DMS79 (cell line): ENCODE measurements at regions not wholly inside any gene's neighbourhood (a gene's known extent, or its start where the extent isn't known, plus 50 kb on each side); places are given as distances from the start of the nearest gene placed in this dataset.
"Not testable (repeated sequence)": the region's sequence is repeated elsewhere in the genome, so short reads cannot be mapped to it uniquely, and the experiment has no call there.

Experiments used
- DNase-seq: peaks from one replicate; lab custom pipeline; 2025; lab: John Stamatoyannopoulos, UW

GRCh38 chr12:111248236-111249017, 120.5 kb downstream of the PHETA1 start:
- no peak for DNase-seq

GRCh38 chr12:111247083-111247783, 121.7 kb downstream of the PHETA1 start:
- DNase-seq: no peak

DNA sequence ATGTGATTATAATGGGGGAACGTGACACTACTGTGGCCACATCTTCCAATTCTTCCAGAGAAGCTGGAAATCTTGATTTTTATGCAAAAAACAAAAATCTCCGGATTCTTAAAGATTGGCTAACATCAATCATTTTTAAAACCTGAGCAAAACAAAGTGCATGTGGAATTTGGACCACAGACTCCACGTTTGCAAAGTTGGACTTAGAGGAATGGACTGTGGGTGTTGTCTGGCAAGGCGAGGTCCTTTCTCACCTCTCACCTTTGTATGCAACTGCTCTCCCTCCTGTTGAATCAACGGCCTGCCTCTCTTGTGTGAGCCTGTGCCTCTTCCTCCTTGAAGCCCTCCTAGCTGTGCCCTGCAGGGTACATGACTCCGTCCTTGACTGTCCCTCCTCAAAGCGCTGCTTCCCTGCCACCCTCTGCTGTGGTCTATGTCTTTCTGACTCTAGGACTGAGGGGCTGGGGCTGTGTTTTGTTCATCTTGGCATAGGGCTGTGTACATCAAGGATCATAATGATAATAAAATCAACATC, 122.4 kb downstream of the PHETA1 start:
- DNase-seq: no peak

DNA sequence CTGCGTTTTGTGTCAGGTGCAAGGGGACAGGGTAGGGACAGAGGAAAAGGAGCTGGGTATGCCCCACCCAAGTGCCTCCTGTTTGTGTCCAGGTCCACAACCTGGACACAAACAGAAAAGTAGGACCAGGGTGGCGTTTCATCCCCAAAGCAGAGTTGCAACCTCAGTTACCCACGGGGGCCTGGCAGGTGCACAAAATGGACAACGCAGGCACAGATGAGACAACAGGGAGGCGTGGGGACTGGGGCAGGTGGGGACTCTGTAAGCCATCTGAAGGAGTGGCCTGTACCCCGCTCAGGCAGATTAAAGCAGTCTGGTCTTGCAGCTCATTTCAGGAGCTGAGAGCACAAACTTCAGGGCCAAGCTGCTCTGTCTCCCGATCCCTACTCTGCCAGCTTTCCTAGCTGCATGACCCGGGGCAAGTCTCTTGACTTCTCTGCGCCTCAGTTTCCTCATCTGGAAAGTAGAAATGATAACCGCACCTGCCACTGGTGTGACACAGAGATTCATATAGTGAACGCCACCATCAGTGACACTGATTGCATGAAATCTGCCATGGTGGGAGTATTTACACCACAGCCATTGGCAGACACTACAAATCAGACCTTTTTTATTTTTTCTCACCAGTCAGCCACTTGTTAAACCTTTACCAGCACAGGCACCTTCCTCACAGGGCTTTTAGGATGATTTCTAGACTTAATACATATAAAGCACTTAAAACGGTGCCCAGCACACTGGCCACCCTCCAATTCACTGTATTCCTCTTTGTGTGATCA, 123.0 kb downstream of the PHETA1 start:
- no peak for DNase-seq

- no peak for DNase-seq
These were observed 124.2 kb downstream of the PHETA1 start for GRCh38 chr12:111244673-111245072.

DNA sequence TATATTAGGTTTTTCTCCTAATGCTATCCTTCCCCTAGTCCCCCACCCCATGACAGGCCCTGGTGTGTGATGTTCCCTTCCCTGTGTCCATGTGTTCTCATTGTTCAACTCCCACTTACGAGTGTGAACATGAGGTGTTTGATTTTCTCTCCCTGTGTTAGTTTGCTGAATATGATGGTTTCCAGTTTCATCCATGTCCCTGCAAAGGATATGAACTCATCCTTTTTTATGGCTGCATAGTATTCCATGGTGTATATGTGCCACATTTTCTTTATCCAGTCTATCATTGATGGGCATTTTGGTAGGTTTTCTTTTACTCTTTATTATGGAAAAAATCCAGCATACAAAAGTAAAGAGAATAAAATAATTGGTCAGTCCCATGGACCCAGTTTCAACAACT, 126.1 kb downstream of the PHETA1 start:
- DNase-seq: not testable (repeated sequence)

- no peak for DNase-seq
These were observed 126.7 kb downstream of the PHETA1 start for GRCh38 chr12:111242184-111242583.

- DNase-seq: no peak
These were observed 128.5 kb downstream of the PHETA1 start for GRCh38 chr12:111240374-111240773.

DNA sequence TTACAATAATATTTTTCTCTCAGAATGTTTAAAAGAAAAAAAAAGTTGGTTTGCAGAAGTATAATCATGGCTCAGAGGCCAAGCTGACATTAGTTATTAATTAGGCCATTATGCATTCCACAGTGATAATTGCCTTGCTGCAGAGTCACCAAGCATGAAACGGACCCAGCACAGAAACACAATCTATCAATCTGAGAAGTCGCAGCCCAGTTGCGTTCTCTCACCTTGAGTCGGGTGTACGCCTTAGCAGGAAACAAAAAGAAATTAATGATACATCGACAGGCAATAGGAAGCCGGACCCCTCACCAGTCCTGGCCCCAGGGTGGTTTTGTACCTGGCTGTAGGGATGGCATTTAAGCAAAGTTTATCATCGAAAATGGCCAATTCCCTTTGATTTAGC, 129.7 kb downstream of the PHETA1 start:
- DNase-seq: no peak

- no peak for DNase-seq
These were observed 130.7 kb downstream of the PHETA1 start for GRCh38 chr12:111238075-111238734.

DNA sequence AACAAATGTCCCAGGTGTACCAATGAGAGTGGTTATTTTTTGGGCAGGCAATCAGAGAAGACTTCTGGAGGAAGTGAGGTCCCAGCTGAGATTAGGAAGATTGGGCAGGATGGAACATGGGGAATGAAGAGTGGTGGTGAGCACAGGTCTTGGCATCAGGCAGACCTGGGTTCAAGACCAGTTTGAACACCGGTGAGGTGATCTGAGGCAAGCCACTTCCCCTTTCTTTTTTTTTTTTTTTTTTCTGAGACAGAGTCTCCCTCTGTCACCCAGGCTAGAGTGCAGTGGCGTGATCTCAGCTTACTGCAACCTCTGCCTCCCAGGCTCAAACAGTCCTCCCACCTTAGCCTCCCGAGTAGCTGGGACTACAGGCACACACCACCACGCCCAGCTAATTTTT, 134.4 kb downstream of the PHETA1 start:
- DNase-seq: not testable (repeated sequence)

GRCh38 chr12:111233786-111234185, 135.1 kb downstream of the PHETA1 start:
- DNase-seq: no peak

DNA sequence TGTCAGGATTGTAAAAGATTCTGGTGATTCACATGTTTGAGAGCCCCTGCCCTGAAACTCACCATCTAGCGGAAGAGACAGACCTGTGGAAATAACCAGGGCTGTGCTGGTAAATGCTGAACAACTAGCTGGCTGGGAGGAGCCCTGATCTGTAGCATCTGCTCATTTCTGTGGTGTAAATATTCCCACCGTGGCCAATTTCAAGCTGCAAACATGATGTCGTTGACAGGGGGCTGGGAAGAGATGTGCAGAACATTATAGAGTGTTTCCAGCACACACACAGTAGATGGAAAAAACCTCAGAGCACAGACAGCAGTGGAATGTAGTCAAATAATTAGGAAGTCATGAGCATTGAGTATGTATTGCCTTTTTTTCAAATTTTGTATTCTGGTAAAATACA, 138.2 kb downstream of the PHETA1 start:
- no peak for DNase-seq

GRCh38 chr12:111228916-111229666, 139.8 kb downstream of the PHETA1 start:
- DNase-seq: no peak

DNA sequence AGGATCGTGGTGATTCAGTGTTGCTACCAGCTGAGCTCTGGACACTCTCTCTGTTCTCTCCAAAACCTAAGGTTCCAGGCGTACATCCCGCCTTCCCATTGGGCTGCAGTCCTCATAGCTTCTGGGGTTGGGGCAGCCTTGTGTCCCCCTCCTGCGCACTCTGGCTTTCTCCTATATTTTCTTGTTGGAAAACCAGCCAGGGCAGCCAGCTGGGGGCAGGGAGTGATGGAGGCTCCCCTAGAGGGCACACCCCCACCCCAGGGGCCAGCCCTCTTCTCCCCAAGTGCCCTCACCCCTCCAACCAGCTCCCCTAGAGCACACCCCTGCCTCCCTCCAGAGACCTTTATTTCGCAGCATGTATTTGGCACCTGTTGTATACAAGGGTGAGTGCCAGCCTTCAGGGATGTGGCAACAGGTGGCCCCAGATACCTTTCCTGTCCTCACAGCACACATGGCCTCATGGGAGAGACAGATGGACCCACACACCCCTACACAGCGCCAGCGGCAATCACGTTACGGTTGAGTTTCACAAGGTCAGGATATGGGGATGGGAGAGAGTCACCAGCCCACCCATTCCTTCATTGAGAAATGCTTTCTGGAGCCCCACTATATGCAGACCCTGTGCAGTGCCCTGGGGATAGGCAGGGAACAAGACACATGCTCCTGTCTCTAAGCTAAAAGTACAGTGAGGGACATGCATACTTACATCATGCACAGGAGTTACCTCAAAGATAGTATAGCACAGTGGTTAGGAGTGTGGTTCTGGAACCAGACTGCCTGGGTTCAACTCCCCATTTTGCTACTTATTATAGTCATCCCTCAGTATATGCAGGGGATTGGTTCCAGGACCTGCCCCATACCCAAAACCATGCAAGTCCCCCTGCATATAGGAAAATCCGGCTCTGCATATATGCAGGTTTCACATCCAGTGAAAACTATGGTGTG, 141.1 kb downstream of the PHETA1 start:
- DNase-seq: no peak

GRCh38 chr12:111226680-111227079, 142.2 kb downstream of the PHETA1 start:
- DNase-seq: no peak

GRCh38 chr12:111225307-111225706, 143.6 kb downstream of the PHETA1 start:
- no peak for DNase-seq

GRCh38 chr12:111224186-111225066, 144.5 kb downstream of the PHETA1 start:
- no peak for DNase-seq

DNA sequence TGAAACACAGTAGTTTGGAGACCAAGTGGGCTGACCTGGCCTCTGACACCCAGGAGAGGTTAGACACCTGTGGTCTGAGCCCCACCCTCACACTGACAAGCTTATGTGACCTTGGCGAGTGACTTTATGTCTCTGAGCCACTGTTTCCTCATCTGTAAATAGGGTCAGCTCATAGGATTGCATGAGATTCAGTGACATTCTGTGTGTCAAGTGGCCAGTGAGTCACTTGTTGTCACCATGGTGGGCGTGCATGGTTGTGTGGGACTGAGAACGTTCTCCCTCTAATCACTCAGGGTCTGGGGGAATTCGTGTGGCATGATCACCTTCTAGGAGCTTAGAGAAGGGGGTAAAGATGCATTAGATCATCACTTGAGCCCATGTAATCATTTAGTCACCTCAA, 146.4 kb downstream of the PHETA1 start:
- no peak for DNase-seq
